KBM-7 (cell line): ENCODE measurements at regions not wholly inside any gene's neighbourhood (a gene's known extent, or its start where the extent isn't known, plus 50 kb on each side); places are given as distances from the start of the nearest gene placed in this dataset.
A peak's percentile ranks its signal among the peaks of the same experiment; 100 is the strongest.

Source experiments
- DNase-seq: peaks from one replicate; pipeline ENCODE4 v3.0.0-alpha.2; 2015
- in situ Hi-C: fragments of 300-500 bp; cut with MboI; formaldehyde crosslinking; loops from 2 replicates; pipeline ENCODE4 v1.14.3; 2020; ENCODE audit warnings: low sequenced_read_pairs, low pct_unique_long_range_greater_than_20kb, mixed read lengths

- in situ Hi-C loops = no loop called here
- DNase-seq = no peak
Measured at GRCh38 chr15:73001840-73002239, 50.4 kb upstream of the NEO1 start.

DNA sequence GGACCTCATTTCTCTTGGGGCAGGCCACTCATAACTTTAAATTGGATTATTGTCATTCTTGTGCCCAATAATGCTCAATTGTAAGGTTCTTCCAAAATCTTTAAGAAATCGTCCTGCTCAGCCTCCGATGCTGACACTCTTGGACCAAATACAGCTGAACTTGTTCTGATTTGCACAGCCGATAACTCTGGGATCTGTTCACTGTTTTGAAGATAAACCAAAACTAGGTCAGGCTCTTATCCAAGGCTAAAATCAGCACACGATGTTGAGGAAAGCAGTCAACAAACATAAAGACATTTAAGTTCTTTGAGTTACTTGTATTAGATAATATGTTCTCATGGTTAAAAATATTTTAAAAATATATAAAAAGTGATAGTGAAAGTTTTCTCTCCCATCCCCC lies 52.0 kb upstream of the NEO1 start:
- in situ Hi-C loops = no loop called here
- DNase-seq = no peak

DNA sequence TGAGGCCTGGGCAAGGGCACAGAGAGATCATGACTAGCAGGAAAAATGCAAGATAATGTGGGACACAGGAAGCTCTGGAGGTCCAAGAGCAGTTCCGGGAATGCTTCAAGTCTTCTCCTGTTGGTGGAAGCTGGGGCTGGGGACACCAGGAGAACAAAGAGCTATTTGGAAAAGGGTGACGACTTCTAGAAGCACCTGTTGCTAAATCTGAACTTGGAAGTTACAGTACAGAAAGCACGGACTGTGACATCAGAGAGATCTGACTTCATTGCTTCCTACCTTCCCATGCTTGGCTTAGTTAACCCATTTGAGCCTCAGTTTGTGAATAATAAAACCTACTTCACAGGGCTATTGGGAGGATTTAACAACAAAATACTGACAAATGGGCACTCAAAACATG lies 52.7 kb upstream of the NEO1 start:
- in situ Hi-C loops = no loop called here
- no peak for DNase-seq

DNA sequence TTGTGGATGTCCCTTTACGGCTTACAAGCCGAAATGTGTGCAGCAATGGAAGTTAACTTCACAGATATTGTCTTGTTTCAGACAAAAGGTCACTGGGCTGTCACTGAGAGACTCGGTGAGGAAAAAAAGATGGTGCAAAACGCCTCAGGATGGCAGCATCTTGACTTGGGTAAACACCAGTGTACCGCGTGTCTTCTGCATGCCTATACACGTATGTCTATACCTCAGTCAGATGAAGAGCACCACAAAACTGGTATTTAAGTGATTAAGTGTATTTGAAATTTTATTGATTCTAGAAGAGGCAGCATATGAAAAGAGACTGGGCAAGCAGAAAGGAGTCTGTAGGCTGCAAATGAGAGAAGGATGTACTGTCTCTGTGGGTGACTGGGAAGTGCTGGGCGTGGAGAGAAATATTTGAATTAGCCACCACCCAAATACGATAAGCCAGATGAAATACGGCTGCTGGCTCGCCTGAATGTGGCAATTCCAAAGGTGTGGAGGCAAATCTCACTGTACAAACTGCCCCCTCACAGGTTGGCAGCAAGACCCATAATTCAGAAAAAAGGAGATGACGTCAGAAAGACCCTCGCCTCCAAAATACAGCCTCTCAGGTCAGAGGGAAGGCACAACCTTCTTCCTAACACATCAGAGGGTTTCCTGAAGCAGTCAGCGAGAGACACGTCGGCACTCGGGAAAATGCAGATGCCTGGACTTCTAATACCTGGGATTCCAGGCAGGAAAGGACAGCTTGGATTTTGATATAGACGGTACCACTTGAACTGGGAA lies 53.4 kb upstream of the NEO1 start:
- DNase-seq = no peak
- in situ Hi-C loops = no loop called here

DNA sequence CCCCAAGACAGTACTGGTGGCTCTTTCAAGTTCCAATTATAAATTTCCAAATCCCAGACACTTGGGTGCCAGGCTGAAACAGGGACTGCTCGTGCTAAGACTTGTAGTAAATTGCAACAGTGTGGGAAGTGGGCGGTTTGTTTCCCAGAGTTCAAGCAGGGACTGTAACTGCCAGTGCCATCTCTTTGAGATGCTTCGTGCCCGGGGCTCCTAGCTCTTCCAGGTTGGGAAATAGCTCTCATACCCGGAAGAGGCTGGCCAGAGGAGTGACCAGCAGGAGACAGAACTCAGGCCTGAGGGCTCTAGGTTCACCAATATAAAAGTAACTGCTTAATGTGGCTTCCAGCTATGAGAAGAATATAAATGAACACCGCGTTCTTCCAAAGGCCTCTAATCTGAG lies 54.0 kb upstream of the NEO1 start:
- in situ Hi-C loops = no loop called here
- no peak for DNase-seq

GRCh38 chr15:72995849-72996248 lies 56.4 kb upstream of the NEO1 start:
- in situ Hi-C loops = no loop called here
- DNase-seq = no peak

DNA sequence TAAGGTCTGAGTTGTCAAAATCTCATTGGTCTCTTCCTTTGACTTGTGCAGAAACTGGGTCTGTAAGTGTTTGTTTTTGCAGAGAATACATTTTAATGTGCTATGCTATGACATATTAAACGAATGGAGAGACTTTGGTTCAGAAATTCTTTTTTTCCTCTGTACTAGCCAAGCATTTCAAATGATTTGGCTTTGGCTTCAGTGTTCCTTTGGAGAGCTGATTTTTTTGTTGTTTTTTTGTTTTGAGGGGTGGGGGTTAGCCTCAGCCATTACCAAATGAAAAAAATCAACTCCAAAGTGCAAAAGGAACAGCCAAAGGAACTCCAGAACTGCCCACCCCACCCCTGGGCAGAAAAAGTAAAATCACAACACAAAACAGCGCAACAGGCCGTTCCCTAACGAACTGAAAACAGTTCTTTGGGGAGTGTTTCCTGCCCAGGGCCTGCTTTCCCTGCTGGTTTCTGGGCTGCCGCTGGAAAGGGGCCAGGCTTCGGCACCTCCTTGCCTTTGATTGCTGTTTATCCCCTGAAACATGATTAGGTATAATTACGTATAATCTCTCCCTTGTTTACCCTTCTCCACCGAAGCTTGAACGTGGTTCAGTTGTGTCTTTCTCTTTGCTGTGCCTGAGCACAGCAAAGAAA lies 57.6 kb upstream of the NEO1 start:
- DNase-seq = no peak
- in situ Hi-C loops = no loop called here

- no peak for DNase-seq
- in situ Hi-C loops = no loop called here
Measured at GRCh38 chr15:72992841-72993252, 59.4 kb upstream of the NEO1 start.

GRCh38 chr15:72991026-72991425 lies 61.2 kb upstream of the NEO1 start:
- DNase-seq = no peak
- in situ Hi-C loops = no loop called here

- in situ Hi-C loops = no loop called here
- DNase-seq = no peak
Measured at GRCh38 chr15:72983801-72984545, 68.3 kb upstream of the NEO1 start.

DNA sequence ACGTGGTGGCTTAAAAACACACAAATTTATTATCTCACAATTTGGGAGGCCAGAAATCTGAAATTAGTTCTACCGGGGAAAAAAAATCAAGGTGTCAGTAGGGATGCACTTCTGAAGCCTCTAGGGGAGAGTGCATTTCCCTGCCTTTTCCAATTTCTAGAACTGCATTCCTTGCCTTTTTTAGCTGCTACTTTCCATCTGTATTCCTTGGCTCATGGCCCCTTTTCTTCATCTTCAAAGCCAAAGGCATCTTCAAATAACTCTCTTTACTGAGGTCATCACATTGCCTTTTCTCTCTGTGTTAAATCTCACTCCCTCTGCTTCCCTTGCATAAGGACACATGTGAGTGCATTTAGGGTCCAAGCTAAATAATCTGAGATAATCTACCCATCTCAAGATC lies 69.5 kb upstream of the NEO1 start:
- in situ Hi-C loops = no loop called here
- DNase-seq = no peak

GRCh38 chr15:72980661-72981060 lies 71.6 kb upstream of the NEO1 start:
- in situ Hi-C loops = no loop called here
- no peak for DNase-seq

GRCh38 chr15:72979791-72980190 lies 72.5 kb upstream of the NEO1 start:
- no peak for DNase-seq
- in situ Hi-C loops = no loop called here

DNA sequence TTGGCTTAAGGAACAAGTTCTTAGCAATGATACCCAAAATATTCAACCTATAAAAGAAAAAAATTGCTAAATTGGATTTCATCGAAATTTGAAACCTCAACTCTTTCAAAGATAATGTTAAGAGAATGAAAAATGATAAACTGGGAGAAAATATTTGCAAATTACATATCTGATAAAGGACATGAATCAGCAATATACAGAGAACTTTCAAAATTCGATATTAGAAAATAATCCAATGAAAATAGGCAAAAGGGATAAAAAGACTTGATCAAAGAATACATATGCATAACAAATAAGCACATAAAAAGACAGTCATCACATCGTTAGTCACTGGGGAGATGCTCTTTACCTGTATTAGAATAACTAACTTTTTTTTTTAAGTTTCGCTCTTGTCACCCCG lies 73.0 kb upstream of the NEO1 start:
- in situ Hi-C loops = no loop called here
- DNase-seq = no peak

- in situ Hi-C loops = no loop called here
- no peak for DNase-seq
Measured at GRCh38 chr15:72978223-72978622, 74.0 kb upstream of the NEO1 start.

DNA sequence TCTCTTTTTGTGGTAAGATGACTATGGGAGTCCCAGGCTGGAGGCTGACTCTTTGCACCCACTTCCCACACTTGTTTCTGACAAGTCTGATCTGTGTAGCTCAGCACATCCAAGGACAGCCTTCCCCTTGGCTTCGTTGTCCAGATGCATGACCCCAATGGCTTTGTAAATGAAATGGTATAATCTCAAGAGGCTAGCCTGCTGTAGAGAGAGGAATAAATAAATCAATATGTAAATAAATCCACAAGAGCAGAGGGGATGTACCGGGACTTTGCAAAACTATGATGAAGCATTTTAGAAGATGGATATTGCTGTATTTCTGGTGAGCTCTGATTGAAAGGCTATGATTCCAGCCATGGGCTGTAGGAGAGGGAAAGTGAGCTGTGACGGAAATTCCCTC lies 79.9 kb upstream of the NEO1 start:
- in situ Hi-C loops = no loop called here
- DNase-seq = no peak

DNA sequence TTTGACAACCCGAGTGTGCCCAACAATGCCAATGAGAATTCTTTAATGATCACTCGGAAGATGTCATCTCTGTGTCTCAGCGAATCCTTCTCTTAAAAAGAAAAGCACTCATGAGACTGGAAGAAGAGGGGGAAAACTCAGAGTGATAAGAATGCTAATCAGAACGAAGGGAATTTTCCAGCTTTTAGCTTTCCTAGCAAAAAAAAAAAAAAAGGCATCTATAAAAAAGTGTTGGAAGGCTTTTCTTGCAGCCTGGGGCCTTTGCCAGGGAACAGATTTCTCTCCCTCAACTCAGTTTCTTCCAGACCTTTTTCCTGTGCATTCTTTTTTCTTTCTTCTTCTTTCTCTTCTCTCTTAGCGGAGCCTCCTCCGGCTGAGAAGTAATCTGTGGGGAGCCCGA lies 80.5 kb upstream of the NEO1 start:
- DNase-seq = no peak
- in situ Hi-C loops = no loop called here

DNA sequence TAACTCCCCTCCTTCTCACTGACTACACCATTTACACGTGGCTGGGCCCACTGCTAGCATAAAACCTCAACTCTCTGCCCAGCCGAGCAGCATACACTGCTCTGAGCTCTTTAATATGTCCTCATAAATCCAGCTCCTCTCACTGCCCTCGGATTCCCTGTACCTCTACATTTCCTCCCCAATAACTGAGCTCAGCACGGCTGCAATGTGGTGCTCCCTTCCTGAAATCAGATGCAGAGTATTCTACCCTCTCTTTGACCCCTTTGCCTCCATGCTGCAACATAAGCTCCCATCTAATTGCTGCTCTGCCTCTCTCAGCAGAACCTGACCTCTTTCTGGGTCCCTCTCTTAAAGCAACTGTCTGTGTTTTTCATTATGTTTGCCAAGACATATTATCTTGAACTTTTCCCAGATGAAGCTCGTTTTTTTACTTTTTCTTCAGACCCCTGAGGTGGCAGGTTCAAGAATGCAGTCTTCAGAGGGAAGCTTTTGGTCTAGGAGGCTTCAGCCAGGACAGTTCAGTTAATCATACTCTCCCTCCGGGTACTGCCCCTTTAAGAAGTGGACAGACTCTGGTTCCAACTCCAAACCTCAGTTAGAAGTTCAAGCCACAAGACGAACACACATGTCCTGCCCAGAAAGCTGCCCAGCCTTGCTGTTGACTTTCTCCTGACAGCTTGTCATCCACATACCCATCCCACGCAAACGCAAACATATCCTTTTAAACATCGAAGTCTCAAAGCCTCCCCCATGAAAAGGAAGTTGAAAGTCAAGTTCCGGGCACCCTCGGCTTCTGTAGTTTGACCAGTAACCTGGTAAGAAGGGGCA lies 81.1 kb upstream of the NEO1 start:
- in situ Hi-C loops = no loop called here
- DNase-seq = no peak

DNA sequence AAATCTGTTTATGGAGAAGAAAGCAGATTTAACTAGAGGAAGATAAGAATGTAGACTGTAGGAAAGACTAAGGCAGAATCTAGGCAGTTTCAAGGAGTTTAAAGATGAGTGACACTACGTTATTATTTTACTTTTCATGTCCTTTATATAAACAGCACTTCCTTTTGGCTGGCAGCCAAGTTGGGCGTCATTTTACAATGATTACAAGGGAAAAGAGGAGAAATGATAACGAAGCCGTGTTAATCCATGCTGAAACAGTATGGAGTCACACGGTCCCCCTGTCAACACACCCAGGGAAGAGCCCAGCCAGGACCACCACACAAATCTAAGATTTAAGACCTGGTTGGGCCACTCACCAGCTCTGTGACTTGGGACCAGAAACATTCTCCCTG lies 83.7 kb upstream of the NEO1 start:
- in situ Hi-C loops = no loop called here
- peak; percentile 25 for DNase-seq
